Stimulated activated CD4-positive, alpha-beta T cell treated with anti-CD3 and anti-CD28 coated beads, Interleukin-15, amount 100 ng/mL, for 24 hours (primary cell): ENCODE measurements at regions not wholly inside any gene's neighbourhood (a gene's known extent, or its start where the extent isn't known, plus 50 kb on each side); places are given as distances from the start of the nearest gene placed in this dataset.
"Not testable (repeated sequence)": the region's sequence is repeated elsewhere in the genome, so short reads cannot be mapped to it uniquely, and the experiment has no call there.

Experiments used
- DNase-seq: peaks from one replicate; pipeline ENCODE4 v3.0.0-alpha.2; 2020

DNA sequence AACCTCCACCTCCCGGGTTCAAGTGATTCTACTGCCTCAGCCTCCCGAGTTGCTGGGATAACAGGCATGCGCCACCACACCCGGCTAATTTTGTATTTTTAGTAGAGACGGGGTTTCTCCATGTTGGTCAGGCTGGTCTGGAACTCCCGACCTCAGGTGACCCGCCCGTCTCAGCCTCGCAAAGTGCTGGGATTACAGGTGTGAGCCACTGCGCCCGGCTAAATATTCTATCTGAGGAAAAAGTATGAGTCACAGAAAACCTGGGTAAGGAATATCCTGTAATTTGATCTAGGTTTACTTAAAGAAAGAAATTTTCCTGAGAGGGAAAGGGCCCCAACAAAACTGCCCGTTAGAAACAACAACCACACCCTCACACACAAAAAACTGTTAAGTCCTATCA, 776.2 kb upstream of the NCAM2 start:
- DNase-seq = not testable (repeated sequence)

DNA sequence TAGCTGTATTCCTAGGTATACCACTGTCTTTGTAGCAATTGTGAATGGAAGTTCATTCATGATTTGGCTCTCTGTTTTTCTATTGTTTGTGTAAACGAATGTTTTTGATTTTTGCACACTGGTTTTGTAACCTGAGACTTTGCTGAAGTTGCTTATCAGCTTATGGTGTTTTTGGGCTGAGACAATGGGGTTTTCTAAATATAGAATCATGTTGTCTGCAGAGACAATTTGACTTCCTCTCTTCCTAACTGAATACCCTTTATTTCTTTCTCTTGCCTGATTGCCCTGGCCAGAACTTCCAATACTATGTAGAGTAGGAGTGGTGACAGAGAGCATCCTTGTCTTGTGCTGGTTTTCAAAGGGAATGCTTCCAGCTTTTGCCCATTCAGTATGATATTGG, 761.6 kb upstream of the NCAM2 start:
- not testable (repeated sequence) for DNase-seq

DNA sequence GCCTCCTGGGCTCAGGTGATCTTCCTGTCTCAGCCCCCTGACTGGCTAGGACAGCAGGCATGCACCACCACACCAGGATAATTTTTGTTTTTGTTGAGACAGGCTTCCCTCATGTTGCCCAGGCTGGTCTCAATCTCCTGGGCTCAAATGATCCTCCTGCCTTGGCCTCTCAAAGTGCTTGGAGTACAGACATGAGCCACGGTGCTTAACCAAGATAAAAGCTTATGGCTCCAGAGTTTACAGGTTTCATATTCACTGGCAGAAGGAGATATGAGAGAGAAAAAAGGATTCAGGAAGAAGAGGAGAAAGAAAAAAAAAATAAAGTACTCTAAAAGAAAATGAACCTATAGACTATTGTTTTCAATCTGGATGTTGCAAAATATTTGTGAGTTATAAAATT, 748.8 kb upstream of the NCAM2 start:
- DNase-seq = no peak

DNA sequence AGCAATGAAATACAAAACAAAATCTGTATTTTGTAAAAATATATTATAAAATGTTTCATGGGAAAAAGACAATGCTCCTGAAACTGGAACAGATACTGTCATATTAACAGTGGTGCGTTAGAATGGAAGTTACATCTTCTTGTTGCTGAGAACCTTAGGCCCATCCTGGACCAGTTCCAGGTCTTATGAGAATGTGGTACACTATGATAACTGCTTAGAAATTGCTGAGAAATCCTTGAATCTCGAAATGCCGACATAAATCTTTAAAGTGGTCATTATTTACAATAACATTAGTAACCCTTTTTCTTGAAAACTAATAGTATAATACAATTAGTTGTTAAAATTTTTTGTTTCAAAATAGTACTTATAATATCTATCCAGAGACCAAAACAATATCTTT, 747.9 kb upstream of the NCAM2 start:
- DNase-seq = no peak

DNA sequence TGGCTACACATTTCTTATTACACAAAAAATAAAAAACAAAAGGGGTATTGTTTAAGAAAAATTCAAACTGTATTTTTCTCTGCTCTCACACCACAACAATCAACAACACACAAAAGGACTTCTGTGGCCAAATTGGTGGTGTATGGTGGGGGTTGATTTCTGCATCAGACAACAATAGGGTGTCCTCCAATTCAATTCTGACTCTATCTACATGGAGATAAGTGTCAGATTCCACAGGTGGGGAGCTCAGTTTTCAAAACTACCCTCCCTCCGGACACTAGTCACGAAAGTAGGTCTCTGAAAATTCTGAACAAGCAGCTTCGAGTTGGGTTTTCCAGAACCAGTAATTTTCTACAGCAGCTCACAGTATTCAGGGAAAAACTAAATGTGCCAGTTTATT, 744.9 kb upstream of the NCAM2 start:
- no peak for DNase-seq

DNA sequence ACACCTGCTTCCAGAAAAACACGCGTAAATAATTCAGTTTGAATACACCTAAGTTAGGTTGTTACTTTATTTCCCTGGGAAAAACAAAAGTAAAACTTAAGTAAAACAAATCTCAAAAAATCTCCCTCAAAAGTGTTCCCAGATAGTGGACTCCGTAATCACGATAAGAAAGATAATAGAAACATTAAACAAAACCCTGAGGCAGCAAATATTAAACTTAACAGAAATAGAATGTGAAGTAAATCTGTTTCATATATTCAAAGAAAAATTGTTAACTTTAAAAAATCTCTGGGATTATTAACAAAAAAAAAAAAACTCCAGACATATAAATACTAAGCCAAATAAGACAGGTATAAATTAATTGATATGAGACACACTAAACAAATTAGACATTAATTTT, 743.2 kb upstream of the NCAM2 start:
- no peak for DNase-seq

DNA sequence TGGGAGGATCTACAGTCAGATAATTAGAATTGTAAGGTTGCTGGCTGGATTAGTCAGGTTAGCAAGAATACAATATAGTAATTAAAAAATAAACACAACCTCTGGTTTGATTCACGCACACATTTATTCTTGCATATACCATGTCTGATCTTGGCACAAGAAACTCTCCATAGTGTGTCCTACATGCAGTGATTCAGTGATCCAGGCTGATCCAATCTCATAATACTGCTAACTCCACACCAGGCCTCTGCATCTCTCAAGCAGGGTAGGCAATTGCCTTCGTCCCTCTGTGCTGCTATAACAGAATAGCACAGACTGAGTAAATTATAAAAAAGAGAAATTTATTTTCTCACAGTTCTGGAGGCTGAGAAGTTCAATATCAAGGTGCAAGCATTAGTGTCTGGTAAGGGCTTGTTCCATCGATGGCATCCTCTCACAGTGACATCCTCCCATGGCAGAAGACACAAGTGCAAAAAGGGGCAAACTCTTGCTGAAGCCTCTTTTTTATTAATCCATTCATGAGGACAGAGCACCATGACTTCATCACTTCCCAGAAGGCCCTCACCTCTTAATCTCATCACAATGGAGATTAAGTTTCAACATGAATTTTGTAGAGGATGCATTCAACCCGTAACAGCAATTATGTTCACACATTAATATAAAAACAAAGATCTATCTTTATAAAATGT, 741.0 kb upstream of the NCAM2 start:
- DNase-seq = no peak

DNA sequence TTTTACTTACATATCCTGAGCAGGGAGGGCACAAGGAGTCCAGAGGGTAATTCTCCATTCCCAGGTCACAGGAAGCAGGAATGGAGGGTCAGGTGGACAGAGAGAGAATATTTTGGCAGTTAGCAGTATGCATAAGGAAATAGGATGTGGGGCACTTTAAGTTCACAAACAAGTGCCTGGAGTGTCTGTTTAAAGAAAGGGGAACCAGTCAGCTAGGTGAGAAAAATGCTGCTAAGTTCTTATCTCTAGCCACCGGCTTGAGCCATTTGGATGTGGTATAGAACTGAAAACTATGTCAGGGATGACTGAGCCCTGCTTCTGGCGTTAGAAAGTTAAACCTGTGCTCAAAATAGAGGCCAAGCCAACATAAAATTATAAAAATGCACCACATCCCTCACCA, 739.7 kb upstream of the NCAM2 start:
- DNase-seq = no peak

DNA sequence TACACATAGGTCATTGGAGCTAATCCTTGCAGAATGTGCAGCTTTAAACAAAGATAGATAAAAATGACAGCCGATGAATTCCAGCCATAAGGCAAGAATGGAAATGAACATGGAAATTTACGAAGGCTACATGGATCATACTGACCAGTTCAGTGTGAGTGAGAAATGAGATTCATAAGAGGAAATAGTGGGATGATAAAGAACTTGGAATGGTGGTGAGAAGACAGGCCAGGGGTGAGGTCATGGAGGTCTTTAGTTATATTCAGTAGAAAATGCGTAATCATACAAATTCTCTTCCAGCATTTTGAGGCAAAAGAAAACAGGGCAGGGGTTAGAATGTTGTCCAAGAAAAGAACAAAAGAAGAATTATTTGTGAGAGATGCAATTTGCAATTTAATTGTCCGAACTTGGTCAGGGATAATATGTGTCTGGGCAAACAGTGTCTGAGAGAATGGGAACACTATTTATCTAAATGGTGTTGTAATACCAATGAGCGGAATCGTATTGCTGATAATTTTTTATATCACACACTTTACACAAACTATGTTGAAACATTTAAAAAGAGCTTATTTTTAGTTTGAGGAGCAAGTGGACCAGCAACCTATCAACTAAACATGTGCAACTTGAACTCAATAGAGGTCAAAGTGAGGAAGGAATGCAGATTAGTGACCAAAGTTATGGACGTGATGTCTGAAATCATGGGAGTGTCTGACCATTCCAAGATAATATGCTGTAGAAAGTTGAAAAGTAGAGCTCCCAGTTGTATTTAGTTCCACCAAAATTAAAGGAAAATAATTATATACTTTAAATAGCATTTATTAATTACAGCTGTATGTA, 739.0 kb upstream of the NCAM2 start:
- DNase-seq = no peak

DNA sequence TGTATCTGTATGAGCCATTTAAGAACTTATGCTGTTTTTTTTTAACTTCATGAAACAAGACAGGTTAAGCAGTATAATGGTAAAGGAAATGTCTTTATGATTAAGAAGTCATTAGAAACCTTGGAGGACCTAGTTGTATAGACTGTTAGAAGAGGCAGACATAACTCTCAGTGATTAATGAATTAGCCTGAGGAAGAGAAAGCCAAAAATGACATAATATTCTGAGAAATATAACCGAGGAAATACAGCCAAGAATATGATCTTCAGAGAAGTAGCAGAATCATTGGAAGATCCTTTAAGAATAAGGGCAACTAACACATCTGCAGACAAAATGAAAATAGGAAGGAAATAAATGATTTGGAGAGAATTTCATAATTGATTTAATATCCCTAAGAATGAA, 738.1 kb upstream of the NCAM2 start:
- no peak for DNase-seq

DNA sequence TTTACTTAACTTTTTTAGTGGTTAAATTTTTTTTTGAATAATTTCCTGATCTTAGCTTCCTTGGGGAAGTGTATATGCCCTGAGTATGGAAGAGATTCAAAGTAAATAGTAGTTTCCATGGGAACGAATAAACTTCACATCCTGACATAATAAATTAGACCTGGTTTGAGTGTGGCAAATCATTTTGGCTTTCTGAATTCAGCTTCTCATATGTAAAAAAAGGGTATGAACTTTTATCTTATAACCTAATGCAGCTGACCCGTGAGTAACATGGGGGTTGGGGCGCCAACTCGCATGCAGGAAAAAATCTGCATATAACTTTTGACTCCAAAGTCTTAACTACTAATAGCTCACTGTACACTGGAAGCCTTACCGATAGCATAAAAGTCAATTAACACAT, 736.8 kb upstream of the NCAM2 start:
- no peak for DNase-seq

DNA sequence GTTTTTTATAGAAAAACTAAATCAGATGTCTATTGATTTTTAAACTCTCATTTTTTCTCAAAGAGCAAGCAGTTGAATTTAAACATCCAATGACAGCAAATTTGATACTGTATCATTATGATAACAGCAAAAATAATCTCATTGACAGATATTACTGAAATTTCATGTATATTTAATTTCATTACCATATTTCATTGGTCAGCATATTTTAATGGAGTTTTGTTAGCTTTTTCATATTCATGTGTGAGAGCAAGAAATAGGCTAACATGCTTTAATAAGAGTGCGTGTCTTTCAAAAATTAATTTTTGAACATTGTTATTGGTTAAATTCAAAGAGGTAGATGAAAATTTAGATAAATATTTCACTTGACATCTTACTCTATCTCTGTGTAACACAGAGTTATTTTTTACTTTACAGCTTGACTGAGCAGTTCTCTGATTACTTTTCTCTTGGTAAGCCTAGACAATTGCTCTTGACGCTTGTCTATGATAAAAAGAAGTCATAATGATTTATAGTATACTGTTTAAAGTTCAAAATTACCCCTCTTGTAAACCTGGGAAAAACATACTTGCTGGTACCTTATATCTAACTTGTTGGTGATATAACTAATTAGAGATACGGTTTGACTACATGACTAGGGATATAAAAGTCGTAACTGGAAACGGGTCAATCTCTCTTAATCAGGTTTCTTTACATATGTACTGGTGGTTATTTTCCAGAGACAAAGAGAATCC, 732.3 kb upstream of the NCAM2 start:
- DNase-seq = no peak

DNA sequence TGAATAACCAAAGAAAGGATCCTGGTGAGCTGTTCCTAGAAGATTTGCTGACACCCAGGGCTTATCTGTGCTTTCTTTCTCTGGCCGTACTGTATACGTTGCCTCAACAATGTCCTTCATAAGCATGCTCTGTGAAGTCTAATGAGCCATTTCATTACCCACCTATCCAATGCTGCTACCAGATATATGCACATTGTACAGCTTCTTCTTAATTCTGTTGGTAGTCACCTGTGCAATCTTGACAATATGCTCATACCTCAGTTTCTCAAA, 731.8 kb upstream of the NCAM2 start:
- no peak for DNase-seq

DNA sequence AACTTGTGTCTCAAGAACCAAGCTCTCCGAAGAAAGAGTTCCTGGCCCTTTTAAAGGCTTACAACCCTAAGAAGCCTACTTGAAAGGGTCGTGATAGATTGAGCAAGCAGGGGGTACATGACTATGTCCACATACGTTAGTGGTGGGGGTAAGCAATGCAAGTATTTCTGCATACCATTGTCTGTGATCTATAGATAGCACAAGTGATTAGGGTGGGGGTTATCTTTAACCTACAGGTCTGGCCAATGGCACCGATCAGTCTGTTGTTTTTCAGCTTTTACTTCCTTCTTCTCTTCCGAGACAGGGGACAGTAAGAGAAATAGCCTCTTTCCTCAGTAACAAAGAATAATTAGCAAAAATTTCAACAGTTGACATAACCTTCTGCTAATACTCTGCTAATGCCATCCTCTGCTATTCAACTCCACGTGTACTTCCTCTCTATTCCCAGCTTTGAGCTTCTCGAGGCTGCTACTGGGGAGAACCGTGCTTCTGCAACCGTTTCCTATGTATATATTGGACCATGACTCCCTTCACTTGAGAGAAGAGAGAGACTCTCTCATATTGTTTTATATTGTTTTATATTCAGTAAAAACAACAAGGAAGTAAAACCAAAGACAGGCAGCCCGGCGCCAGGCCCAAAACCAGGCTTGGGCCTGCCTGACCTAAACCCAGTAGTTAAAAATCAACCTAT, 727.7 kb upstream of the NCAM2 start:
- no peak for DNase-seq

DNA sequence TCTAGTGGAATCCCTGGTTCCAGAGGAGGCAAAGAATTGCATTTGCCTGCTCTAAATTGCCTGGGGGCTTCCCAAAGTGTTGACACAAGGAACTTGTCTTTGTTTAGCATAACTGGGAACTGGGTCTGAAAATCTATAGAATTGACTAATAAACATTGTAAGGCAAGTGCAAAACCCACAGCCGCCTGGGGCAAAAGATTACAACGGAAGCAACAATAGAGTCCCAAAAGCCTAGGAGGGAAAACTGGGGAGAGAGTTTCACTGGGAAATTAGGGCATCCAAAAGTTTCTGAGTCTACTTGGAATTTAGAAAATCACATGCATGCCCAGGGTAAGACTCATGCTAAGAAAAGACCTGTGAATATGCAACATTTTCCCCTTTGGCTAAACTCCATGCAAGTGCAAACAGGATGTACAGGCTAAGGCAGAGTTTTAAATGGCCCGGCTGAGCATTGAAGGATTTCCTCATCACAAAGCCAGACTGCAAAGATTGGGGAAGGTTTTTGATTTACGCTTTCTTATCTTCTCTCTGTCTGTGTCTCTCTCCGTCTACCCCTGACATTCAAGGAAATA, 725.3 kb upstream of the NCAM2 start:
- no peak for DNase-seq

DNA sequence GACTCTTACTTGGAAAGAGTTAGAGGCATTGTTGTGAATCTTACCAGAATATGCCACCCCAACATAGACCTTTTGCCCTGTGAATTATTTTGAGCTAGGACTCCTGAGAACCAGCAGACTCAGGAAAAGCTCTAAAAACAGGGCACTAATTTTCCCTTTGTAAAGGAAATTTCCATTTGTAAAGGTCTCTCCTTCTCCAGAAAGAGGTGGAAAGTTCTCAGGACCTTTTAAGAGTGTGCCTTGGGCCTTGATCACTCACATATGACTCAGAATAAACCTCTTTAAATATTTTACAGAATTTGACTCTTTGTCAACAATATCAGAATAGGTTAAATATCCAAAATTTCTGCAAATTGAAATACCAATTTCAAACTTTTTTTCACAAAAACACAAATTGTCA, 721.8 kb upstream of the NCAM2 start:
- DNase-seq = no peak

DNA sequence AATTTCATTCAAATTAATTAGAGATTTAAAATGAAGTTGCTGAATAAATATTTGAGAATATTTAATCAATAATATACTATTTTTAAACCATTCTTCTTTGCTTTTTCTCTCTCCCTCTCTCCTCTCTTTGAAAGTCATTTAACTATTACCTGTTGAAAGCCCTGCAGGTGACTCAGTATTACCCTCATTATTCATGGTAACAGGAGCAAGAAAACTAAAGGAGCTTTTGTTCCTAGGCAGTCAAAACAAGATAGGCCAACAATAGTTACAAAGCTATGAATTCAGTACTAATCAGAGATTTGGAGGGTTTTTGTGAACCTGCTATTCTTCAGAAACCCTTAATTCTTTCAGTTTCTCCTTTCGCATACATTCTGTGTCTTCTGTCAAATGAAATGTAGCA, 721.3 kb upstream of the NCAM2 start:
- no peak for DNase-seq

DNA sequence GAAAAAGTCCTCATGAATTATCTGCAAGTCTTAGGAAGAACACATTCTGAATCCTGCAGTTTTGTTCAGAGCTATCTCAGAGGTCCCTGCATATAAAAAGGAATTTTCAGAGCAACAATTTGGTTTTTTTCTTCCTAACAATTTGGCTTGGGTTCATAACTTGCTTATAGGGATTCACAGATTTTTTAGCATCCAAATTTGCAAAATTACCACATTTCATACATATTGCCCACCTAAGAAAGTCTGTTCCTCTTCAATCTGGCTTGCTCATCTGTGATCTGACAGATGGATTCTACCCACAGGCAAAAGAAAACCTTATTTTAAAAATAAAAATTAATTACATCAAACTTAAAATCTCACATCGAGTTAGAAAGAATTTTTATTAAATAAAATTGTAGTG, 714.4 kb upstream of the NCAM2 start:
- no peak for DNase-seq

DNA sequence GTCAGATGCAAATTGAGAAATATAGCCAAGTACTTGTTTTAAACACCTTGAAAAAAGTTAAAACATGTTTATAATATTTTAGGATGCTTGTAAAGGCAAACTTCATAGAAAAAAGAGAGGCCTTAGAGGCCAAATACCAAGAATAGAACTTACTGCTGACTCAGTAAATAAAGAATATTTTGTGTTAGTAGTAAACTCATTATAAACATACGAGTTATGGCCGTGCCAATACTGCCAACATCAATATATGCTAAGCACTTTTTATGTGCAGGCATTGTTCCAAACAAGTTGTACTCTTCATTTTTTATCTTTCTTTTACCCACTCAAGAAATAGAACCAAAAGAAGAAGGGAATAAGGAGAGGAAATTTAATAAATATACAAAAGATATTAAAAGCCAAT, 705.9 kb upstream of the NCAM2 start:
- DNase-seq = no peak

DNA sequence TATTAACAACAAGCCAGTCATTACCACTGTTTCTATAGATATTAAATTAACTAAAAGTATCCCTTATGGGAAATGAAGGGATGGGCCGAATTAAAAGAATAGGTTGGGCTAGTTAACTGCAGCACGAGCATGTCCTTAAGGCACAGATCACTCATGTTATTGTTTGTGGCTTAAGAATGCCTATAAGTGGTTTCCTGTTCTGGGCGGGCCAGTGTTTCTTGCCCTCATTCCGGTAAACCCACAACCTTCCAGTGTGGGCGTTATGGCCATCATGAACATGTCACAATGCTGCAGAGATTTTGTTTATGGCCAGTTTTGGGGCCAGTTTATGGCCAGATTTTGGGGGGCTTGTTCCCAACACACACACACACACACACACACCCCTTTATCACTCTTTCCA, 705.4 kb upstream of the NCAM2 start:
- not testable (repeated sequence) for DNase-seq

DNA sequence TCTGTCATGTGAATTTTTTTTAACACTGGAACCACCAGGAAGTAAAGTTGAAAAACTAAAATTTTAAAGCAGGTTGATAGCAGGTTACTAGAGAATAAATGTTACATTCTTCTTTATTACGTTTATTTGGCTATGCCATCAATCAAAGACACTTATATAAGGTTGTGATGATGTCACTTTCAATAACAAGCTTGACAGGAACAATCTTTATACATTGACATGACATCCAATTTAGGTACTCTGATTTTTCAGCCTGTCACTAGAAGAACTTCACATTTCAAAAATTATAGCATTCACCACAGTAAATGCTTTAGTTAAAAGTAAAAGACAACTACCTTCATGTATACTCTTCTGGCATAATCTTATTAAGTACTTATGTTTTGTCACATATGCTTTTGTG, 696.8 kb upstream of the NCAM2 start:
- DNase-seq = no peak

DNA sequence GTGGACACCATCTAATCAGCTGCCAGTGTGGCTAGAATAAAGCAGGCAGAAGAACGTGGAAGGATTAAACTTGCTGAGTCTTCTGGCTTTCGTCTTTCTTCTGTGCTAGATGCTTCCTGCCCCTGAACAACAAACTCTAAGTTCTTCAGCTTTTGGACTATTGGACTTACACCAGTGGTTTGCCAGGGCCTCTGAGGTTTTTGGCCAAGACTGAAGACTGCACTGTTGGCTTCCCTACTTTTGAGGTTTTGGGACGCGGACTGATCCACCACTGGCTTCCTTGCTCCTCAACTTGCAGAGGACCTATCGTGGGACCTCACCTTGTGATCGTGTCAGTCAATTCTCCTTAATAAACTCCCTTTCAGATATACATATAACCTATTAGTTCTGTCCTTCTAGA, 696.1 kb upstream of the NCAM2 start:
- DNase-seq = no peak

DNA sequence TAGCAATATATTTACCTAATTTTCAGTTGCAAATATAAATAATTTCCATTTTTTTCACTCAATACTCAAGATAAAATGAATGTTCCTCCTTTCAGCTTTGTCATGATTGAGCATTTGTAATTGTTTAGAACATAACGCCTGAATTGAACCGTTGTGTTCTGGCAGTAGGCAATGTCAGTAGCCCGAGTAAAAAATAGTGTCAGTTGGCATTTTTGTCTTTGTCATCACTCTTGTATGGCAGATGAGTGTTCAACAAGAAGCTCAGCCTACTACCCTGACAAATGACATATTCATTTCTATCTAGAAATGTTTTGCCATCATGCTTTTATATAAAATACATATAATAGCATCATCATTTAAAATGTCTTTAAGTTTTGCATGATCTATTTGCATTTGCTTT, 691.4 kb upstream of the NCAM2 start:
- DNase-seq = no peak
